ENCODE measurements at regions not wholly inside any gene's neighbourhood (a gene's known extent, or its start where the extent isn't known, plus 50 kb on each side); places are given as distances from the start of the nearest gene placed in this dataset.

DNA sequence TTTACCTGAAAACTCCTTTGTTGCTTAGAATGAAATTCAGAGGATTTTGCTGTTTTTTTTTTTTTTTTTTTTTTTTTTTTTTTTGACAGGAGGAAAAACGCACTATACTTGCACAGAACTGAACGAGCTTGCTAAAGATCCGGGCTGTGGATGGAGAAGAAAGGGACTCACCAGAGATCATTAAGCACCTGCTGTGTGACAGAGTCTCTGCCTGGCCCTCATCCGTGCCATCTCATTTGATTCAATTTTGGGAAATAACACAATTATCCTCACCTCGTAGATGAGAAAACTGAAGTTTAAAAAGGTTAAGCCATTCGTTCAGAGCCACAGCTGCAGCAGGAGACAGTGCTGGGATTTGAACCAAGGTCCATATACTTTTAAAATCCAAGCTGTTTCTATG is 775.4 kb upstream of the ID2 start:
- no peak overlapping the region for H3K27ac ChIP-seq (ENCODE audit: low read depth, low read length)
- 87 to 98% (median 93%) methylated on average over 5 to 6 of the region's 6 CpGs for WGBS, 3 donors

DNA sequence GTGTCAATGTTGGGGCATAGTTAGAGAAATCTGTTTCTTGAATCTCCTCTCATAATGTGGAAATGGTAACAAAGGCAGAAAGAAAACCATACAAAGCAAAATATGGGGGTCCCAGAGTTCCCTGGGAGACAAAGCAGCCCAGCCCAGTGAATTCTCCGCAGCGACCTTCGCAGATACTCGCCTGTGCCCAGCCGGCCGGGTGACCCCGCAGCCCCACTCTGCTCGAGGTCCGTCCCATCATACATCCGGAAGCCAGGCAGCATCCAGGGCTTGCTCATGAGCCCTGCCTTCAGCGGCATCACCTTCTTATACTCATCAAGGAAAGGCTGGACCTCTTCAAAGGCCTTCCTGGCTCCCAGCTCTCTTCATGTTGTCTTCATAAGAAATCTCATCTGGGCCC is 774.8 kb upstream of the ID2 start:
- 94 to 97% (median 95%) methylated on average over 11 of the region's 11 CpGs for WGBS, 3 donors
- H3K27ac ChIP-seq (ENCODE audit: low read depth, low read length) = no peak overlapping the region

DNA sequence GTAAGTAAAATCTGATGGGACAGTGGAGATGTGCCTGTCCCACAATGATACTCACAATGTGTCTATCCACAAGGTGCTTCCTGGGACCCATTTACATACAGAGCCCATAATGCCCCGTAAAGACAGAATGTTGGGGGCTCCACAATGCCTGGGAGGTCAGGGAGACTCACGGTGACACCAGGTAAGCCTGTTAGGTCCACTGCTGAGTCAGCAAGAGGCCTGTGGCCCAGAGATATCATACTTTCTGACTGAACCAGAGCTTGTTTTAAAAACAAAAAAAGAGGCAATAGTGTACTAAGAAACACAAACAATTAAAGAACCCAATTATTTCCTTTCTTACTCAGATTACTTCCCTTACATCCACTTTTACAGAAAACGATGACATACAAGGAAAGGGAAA is 771.1 kb upstream of the ID2 start:
- 76 to 83% (median 76%) methylated on average over 3 of the region's 3 CpGs for WGBS, 3 donors
- no peak overlapping the region for H3K27ac ChIP-seq (ENCODE audit: low read depth, low read length)

DNA sequence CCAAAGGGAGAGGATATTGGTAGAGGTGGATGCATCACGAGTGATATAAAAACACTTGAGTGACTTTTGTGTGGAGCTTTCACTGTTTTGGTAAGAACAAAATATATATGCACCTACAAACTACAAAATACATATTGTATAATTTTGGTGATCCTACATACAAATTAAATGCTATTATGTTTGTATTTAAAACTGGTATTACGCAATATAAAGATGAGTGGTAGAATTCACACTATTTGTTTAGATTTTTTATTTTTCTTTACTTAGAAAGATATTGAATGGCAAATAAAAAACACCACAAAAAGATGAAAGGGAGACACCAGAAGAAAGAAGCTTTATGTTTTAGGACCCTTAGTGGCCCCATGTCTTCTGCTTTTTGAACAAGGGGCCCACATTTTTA is 770.7 kb upstream of the ID2 start:
- 89 to 95% (median 92%) methylated on average over 2 of the region's 2 CpGs for WGBS, 3 donors
- no peak overlapping the region for H3K27ac ChIP-seq (ENCODE audit: low read depth, low read length)

DNA sequence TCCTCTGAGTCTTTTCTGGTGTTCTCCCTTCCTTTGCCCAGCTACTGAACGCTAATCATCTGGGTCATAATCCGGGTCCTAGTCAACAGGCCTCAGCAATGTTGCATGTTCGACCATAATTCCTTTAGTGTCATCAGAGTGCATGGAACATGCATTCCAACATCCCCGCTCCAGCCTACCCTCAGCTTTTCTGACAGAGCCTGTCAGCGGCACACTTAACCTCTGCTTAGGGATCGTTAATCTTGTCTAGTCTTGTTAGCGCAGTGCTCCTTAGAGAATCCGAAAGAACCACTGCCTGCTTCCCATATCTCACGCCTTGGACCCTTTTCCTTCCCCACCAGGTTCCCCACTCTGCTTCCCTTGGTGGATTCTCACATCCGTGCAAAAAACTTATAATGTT is 767.9 kb upstream of the ID2 start:
- H3K27ac ChIP-seq (ENCODE audit: low read depth, low read length) = no peak overlapping the region
- WGBS, 3 donors = 76 to 85% (median 77%) methylated on average over 10 of the region's 10 CpGs

DNA sequence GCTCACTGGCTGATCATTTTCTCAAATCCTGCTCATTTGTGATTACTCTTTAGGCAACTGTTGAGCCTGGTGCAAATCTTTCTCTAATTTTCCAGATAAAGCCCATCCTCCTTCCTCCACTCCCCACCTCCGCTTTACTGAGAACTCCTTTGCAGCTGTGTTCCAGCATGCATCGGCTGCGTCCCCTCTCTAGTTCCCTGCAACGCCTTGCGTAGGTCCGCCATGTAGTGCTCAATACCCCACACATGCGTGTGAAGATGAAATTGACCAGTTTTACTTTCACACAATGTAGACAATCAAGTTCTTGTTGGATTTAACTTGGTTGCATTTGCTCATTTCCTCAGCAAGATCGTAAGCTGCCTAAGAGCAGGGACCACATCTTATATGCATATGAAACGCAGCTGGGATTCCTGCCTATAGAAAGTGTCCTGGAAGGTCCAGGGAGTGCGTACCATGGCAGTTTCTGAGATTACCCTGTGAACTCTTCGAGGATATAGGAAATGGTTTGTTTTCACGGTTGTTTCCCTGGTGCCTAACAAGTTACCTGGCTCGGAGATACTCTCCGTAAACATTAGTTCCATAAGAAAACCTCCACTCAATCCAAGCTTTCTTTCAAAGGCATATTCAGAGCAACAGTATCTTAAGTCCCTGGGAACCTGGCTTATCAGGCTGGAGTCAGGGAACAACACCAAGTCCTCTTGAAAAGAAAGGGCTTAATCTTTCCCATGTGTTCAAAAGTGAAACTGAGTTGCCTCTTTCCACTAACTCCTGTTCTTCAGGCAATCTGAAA is 766.4 kb upstream of the ID2 start:
- no peak overlapping the region for H3K27ac ChIP-seq (ENCODE audit: low read depth, low read length)
- WGBS, 3 donors = 79 to 92% (median 81%) methylated on average over 14 of the region's 14 CpGs

DNA sequence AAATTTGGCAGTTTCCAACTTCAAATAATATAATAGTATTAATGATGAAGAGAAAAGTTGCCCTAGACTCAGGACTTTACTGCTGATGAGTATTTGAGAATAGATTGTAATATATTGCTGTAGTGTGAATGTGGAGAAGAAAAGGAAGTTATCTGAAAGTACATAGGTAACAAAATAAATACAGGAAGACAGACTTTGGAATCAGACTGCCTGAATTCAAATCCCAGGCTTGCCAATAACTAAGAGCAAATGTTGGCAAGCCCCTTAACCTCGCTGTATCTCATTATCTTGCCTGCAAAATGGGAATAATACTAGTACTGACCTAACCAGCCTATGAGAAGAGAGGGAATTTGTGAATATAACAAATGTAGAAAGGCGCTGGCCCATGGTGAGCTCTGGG is 765.2 kb upstream of the ID2 start:
- H3K27ac ChIP-seq (ENCODE audit: low read depth, low read length) = no peak overlapping the region
- WGBS, 3 donors = 95 to 100% (median 98%) methylated on average over 2 of the region's 2 CpGs

DNA sequence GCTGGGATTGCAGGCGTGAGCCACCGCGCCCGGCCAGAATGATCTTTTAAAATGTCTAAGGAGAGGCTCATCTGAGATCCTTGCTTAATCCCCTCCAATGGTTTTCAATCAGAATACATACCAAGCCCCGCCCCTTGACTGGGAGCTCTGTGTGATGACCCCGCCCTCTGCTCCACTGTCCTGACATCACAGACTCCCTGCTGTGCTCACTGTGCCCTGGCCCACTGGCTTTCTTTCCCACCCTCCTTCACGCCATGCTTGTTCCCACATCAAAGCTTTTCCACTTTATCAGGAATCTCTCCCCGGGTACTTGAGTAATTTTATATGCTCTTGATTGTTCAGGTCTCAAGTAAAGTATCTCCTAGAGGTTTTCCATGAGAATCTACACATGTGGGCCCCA is 762.3 kb upstream of the ID2 start:
- no peak overlapping the region for H3K27ac ChIP-seq (ENCODE audit: low read depth, low read length)
- 92 to 98% (median 97%) methylated on average over 8 of the region's 8 CpGs for WGBS, 3 donors

DNA sequence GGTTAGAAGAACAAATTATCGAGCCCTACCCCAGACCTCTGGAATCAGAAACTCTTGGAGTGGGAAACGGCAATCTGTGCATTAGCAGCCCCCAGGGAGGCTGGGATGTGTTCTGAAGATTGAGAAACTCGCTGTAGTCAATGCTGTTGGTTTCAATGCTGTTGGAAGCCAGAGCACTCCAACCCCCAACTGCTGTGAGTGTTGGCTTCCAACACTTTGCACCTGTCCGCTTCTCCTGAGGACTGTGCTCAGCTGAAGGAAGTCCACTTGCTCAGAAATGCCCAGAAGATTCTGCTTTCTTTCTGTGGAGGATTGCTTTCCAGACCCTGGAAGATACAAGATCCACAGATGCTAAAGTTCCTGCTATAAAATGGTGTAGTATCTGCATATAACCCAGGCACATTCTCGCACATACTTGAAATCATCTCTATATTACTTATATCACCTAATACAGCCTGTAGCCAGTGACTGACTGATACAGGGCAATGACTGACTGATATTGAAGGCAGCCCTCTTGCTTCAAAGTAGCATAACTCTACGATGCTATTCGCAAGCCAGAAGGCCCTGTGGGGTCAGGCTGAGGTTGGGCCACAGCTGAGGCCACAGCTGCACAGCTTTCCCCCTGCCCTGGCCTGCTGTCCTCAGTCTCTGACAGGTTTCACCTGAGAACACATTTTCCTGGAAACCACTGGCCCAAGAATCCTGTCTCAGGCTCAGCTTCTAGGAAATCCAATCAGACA is 757.7 kb upstream of the ID2 start:
- 78 to 84% (median 82%) methylated on average over 7 of the region's 7 CpGs for WGBS, 3 donors

DNA sequence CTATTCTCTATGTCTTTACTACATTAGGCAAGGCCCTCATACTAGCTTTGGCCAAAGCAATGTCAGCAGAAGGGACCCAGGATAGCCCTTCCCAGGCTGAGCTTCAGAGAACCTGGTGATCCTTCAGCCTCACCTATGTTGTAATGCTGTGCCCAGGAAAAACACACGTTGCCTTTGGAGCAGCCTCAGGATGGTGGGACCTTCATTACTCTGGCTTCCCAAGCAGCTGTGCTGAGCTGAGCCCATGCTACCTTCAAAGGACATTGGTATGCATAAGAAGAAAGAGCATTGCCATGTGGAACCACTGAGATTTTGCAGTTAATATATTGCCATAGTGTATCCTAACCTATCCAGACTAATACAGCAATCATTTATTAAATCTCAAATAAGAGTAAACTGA is 756.4 kb upstream of the ID2 start:
- no peak overlapping the region for H3K27ac ChIP-seq (ENCODE audit: low read depth, low read length)
- 79 to 89% (median 86%) methylated on average over 1 of the region's 1 CpG for WGBS, 3 donors

More for the DNA sequence above, 757.7 kb upstream of the ID2 start:
- H3K27ac ChIP-seq (ENCODE audit: low read depth, low read length) = no peak overlapping the region

DNA sequence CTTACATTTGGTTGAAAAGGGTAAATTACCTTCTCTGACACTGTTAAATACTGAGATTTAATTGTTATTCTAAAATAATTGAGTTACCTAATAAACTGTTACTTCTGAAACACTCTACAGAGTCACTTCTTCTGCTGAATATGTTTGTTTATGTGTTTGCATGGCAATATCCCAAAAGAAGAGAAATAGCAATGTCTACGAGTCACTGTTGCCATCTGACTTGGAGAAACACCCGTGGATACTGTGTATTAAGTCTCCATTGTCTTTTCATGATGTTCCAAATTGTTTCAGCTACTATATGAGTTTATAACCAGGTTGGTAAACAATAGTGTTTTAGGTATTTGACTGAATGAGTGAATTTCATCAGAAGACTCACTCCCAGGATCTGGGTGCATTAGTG is 754.2 kb upstream of the ID2 start:
- no peak overlapping the region for H3K27ac ChIP-seq (ENCODE audit: low read depth, low read length)
- WGBS, 3 donors = 63 to 78% (median 78%) methylated on average over 2 of the region's 2 CpGs

DNA sequence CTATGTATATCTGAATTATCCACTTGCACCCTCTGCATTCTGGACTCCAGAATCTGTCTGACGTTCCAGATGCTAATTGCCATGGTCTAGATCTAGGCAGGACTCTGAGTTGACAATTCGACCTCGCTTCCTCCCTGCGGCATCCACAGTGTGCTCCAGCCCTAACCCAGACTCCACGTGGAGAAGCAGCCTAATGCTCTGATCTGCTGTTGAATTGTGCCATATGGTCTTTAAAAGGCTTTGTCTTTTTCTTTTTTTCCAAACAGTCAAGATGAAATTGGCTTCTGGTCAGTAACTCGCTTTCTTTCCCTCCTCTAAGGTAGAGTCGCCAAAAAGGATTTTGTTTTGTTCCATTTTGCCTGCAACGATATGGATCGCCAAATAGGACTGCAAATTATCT is 752.6 kb upstream of the ID2 start:
- WGBS, 3 donors = 80 to 87% (median 81%) methylated on average over 9 of the region's 9 CpGs
- no peak overlapping the region for H3K27ac ChIP-seq (ENCODE audit: low read depth, low read length)

DNA sequence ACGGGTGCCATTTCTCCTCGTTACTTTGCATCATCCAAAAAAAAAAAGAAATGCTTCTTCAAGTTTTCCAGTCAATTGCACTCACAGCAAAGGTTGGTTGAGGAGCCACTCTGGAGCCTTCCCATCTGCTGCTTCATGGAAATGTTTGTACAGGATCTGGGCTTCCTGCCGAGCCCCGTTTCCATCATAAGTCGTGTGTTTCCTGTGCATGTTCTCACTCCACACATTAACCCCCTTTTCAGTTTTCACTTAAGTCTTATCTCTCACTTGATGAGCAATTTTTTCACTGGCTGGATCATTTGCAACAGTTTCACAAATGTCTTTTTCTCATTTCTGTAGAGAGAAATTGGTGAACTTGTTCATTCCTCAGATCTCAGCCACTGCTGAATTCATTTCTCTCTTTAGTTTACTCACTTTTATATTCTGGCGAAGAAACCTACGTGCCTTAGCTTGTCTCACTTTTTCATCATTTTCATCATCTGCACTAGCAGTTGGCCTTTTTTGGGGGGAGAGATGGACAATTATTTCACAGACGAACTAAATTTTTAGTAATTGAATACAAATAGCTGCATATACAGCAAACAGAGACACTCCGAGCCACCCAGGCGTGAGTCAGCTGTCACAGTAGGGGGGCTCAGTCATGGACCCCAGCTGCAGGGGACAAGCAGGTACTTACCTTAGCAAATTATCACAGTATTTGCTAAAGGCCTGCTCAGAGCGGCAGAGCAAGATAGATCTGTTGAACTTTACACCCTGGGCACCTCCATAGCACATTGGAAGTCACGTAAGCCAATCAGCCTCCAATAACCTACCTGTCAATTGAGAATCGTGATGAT is 750.8 kb upstream of the ID2 start:
- no peak overlapping the region for H3K27ac ChIP-seq (ENCODE audit: low read depth, low read length)
- 64 to 71% (median 66%) methylated on average over 13 of the region's 13 CpGs for WGBS, 3 donors

DNA sequence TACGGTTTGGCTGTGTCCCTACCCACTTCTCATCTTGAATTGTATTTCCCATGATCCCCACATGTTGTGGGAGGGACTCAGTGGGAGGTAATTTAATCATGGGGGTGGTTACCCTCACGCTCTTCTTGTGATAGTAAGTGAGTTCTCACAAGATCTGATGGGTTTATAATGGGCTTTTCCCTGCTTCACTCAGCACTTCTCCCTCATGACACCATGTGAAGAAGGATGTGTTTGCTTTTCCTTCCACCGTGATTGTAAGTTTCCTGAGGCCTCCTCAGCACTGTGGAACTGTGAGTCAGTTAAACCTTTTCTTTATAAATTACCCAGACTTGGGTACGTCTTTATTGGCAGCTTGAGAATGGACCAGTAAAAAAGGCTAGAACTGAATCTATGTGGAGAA is 750.0 kb upstream of the ID2 start:
- no peak overlapping the region for H3K27ac ChIP-seq (ENCODE audit: low read depth, low read length)
- WGBS, 3 donors = 80 to 88% (median 86%) methylated on average over 4 of the region's 4 CpGs

DNA sequence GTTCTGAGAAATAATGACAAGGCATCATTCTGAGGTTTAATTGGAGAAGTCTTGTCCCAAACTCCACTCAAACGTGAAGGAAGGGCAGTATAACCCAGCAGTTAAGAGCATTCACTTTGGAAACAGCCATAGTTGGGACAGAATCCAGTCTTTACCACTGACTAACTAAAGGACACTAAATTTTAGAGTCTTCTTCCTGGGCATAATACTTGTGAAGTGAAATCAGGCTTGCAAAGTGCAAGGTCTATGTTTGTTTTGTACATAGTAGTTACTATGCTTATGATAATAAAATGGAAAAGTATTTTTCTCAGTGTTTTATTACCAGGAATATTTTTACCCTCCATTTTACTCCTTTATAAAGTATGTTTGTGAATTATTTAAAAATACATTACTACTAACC is 748.2 kb upstream of the ID2 start:
- 79 to 86% (median 82%) methylated on average over 1 of the region's 1 CpG for WGBS, 3 donors
- H3K27ac ChIP-seq (ENCODE audit: low read depth, low read length) = no peak overlapping the region

DNA sequence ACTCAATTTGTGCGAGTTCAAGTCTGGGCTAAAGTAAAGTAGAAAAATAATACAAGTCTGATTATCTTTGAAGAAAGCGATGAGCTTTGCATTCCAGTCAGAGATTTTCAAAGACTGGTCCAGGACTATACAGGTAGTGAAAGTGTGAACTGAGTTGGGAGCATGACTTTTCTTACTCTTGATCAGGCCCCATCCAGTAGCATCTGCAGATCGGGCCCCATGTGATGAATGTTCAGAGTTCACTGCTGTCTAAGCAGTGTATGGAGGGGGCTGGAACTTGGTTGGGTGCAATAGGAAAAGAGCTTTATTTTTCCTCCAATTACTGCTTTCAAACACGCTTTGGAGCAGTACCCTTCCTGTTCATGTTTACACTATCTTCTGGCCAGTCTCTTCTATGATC is 747.4 kb upstream of the ID2 start:
- 95% methylated on average over 4 of the region's 4 CpGs for WGBS, 3 donors
- no peak overlapping the region for H3K27ac ChIP-seq (ENCODE audit: low read depth, low read length)

DNA sequence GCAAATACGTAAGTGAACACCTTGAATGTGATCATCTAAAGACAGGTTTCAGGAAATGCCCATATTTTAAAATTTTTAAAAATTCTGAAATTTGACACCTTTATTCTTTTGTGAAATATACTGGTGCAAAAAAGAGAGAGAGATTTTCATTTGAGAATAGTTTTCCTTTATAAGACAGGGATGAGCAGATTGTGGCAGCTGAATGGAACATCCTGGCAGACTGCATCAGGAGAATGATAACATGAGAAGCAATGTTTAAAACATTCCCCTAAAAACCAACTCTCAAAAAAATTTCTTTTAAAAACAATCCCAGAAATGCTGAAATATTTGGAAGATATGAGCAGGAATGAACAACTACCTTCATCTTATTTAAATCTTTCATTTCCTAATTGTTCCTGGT is 744.8 kb upstream of the ID2 start:
- no peak overlapping the region for H3K27ac ChIP-seq (ENCODE audit: low read depth, low read length)
- WGBS, 3 donors = 91 to 97% (median 95%) methylated on average over 1 of the region's 1 CpG

DNA sequence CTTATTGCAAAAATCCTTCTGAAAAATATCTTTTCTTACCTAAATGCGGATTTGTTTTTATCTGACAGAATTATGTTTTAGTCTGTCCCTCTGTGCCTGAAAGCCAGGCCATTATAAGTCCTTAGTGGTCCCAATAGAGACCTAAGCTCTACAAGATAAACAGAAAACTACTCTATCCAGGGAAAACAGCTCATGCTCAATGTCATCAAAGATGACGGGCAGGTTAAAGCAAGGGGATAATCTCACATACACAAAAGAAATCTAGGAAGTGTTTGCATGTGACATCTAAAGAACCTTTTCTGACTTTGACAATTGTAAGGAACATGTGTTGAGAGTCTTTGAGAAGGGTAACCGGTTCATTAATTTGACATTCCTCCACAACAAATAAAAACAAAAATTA is 741.1 kb upstream of the ID2 start:
- H3K27ac ChIP-seq (ENCODE audit: low read depth, low read length) = no peak overlapping the region
- 93 to 97% (median 95%) methylated on average over 3 of the region's 3 CpGs for WGBS, 3 donors

DNA sequence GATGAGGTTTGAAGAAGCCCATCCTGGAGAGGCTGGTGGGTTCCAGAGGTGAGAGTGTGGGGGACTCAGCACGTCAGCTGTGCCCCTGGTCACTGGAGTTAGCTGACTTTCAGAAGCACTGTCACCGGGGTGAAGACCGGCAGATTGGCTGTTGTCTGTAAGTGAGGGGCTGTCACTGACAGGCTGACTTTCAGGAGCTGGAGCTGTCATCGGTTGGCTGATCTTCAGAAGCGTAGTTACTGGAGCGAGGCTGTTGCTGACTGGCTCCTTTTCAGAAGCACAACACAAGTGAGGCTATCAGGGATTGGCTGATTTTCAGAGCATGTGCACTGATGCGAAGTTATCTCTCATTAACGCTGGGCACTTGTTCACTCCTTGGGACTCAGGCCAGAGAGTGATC is 738.4 kb upstream of the ID2 start:
- H3K27ac ChIP-seq (ENCODE audit: low read depth, low read length) = no peak overlapping the region
- 78 to 82% (median 82%) methylated on average over 8 of the region's 8 CpGs for WGBS, 3 donors

All from adipose tissue (tissue), 3 donors.